Hematopoietic multipotent progenitor cell (in vitro differentiated cells): ENCODE measurements at regions not wholly inside any gene's neighbourhood (a gene's known extent, or its start where the extent isn't known, plus 50 kb on each side); places are given as distances from the start of the nearest gene placed in this dataset.
"Not testable (repeated sequence)": the region's sequence is repeated elsewhere in the genome, so short reads cannot be mapped to it uniquely, and the experiment has no call there.

Source experiments
- DNase-seq, 3 donors: peaks; one replicate each; pipeline ENCODE4 v3.0.0-alpha.2; 2011 to 2015; ENCODE audit warnings: low read depth in 2 of 3, low spot score in 2 of 3

- DNase-seq, result no peak
Observed at GRCh38 chr14:48229091-48229490, 553.7 kb upstream of the MDGA2 start.

- no peak for DNase-seq
Observed at GRCh38 chr14:48193893-48194292, 518.5 kb upstream of the MDGA2 start.

DNA sequence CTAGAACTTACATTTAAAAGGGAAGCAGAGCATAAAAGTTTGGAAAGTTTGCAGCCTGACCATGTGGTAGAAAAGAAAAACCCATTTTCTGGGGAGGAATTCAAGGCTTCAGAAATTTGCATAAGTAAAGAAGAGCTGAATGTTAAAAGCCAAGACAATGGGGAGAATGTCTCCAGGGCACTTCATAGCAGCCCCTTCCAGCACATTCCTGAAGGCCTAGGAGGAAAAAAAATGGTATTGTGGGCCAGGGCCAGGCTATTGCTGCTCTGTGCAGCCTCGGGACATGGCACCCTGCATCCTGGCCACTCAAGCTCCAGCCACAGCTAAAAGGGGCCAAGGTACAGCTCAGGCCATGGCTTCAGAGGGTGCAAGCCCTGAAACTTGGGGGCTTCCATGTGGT lies 474.2 kb upstream of the MDGA2 start:
- DNase-seq, result not testable (repeated sequence)

DNA sequence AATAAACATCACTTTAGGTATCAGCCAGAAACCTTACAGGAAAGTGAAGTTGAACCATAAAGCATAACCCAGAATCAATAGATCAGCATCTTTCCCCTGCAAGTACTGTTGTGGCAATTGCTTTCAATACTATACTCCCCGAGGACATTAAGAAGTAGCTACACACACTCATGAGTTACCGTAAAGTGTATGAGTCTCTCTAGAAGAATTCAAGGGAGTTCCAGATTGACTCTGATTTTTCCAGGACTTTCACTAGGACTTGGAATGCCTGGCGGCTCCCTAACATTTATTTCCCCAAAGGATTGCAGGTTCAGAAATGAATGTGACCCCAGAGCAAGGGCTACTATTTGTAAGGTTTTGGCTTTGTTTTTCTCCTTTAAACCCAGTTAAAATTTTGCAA lies 465.4 kb upstream of the MDGA2 start:
- no peak for DNase-seq

DNA sequence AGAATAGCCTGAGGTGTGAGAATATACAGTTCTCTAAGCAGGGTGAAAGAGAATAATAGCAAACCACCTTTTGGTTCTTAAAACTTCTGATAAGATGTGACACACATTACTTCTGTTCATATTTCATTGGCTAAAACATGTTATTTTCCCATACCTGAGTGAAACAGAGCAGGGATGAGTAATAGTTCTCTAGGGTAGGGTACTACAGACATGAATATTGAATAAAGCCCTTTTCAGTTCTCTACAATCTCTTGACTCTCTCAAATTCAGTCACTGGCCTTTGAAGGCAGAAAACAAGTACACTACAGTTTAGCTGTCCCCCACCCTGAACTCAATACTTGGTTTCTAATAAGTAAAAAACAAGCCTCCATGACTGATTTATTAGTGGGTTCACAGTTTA lies 454.1 kb upstream of the MDGA2 start:
- DNase-seq, result no peak

GRCh38 chr14:48127674-48128073 lies 452.3 kb upstream of the MDGA2 start:
- no peak for DNase-seq

DNA sequence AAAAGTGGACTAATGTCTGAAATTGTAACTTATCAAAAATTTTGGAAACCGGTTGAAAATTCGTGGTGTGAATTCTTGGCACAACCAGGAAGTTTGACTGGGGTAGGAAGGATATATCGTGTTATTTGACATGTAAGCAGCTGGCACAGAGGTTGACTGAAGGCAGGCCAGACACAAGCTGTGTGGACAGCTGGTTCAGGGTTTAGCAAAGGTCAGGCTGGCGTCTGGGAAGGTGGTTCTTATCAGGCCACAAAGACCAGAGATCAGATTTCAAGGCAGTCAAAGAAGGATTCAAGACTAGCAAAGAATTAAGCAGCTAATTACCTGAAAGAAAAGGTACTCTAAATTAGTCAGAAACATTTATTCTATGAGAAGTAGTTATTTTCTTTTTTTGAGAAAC lies 450.2 kb upstream of the MDGA2 start:
- no peak for DNase-seq

- no peak for DNase-seq
Observed at GRCh38 chr14:48113713-48114112, 438.3 kb upstream of the MDGA2 start.

DNA sequence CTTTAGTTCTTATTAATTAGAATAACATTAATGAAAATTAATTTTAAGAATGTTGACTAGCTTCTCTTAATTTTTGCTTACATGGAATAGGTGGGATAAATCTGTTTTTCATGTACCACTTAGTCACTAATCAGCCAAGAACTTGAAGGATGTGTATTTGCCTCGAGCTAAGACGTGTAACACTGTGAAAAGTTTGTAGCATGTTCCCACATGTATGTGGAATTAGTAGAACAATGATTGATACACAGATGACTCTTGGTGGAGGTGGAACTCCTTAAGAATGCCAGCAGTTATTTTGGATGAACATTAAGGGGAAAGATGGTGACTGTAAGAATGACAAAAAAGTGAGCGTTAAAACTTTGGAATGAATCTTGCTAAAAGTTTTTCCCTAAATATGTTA lies 435.7 kb upstream of the MDGA2 start:
- DNase-seq, result no peak

DNA sequence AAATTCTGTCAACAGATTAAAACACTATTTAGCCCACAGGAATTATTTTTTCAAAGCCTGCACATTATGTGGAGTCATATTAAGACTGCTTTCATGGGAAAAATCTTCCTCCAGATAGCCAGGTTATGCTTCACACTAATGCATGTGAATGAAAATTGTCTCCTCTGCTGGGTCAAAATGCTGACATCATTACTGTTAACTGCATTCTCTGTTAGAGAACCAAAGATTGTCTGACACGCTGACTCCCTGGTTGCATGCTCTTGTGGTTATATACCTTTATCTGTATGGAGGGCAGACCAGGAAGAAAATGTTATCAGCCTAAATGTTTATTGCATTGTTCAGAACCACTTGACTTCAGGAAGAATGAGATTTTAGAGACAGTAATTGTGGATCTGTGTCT lies 432.2 kb upstream of the MDGA2 start:
- no peak for DNase-seq

GRCh38 chr14:48096897-48097296 lies 421.5 kb upstream of the MDGA2 start:
- no peak for DNase-seq

DNA sequence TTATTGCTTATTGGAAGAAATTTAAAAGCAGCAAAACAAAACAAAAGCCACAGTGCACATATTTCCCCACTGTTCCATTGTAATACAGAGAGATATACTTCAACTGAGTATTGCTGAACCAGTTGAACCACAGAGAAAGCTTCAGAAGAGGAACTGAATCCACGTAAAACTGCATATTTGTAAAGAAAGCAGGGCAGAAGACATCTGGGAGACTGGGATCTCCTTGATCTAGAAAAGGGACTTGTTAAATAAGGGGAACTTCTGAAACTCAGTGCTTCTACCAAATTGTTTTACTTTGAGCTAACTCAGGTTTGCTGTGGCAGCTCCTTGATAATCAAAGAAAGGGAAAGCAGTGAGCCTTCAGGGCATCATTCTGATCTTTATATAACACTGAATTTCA lies 411.1 kb upstream of the MDGA2 start:
- DNase-seq, result no peak

GRCh38 chr14:48075487-48075886 lies 400.1 kb upstream of the MDGA2 start:
- DNase-seq, result no peak

GRCh38 chr14:48052973-48053372 lies 377.6 kb upstream of the MDGA2 start:
- DNase-seq, result no peak

- DNase-seq, result no peak
Observed at GRCh38 chr14:48035836-48036235, 360.4 kb upstream of the MDGA2 start.

GRCh38 chr14:48027115-48027514 lies 351.7 kb upstream of the MDGA2 start:
- no peak for DNase-seq

- no peak for DNase-seq
Observed at GRCh38 chr14:48023881-48024280, 348.5 kb upstream of the MDGA2 start.

DNA sequence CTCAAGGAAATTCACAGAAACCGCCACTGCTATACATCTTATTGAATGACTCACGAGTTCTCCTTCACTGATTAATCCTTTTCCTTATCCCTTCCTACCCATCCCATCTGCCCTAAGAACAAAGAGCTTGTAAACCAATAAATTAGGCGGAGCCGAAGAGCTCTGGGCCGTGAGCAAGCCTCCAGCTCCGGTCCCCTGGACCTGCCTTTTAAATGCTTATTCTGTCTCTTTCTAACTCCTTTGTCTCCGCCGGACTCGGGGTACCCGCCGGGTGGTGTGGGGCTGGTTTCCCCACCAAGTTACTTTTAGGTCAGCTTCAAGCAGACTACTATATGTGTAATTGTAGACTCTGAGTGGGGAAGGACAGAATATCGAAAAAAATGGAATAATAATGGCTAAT lies 336.1 kb upstream of the MDGA2 start:
- DNase-seq, result not testable (repeated sequence)

DNA sequence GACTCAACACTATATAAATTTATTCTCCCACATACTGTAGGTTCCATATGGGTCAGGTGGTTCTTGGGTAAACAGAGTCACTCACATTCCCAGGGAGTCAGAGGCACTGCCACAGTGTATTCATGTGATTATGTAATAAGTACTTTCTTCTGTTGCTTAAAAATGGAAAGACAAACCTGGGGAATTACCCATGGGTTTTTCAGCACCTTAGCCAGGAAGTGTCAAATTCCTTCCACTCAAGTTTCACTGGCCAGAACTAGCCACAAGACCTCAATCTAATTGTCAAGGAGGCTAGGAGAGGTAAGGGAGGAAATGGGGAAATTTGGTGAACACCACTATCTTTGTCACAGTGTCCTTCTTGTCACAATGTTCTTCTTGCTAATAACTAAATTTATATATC lies 333.2 kb upstream of the MDGA2 start:
- no peak for DNase-seq

GRCh38 chr14:48005986-48006385 lies 330.6 kb upstream of the MDGA2 start:
- no peak for DNase-seq

DNA sequence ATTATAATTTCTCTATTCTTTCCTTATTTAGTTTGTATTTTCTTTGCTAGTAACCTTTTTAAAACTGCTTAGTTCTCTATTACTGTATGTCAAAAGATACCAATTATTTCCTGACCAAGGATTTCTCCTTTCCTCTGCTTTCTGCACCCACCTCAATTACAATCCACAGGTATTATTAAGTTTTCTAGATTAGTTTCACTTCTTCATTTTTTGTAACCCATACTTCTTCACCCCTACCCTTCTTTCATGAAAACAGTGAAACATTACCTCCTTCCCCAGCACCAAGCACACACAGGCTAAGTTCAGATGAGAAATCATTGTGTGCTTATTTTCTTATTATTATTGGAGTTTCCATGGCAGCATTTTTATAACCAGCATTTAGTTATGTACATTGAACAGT lies 318.5 kb upstream of the MDGA2 start:
- no peak for DNase-seq

DNA sequence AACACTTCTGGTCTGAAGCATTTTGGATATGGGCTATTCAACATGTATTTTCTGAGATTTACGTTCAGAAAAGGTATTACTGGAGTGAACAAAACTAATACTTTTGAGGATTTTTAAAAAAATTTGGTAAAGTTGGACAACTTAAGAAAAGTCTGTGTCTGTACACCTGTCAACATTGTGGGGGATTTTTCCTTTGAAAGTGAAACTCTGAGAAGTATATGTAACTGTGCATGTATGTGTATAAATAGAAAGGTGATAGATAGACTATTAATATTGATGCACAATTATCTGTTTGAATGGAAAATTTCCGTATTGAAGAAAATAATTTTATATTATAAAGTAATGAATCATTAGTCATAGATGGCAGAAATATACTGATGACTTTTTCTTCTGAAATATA lies 312.8 kb upstream of the MDGA2 start:
- no peak for DNase-seq

GRCh38 chr14:47978871-47979270 lies 303.5 kb upstream of the MDGA2 start:
- DNase-seq, result no peak

DNA sequence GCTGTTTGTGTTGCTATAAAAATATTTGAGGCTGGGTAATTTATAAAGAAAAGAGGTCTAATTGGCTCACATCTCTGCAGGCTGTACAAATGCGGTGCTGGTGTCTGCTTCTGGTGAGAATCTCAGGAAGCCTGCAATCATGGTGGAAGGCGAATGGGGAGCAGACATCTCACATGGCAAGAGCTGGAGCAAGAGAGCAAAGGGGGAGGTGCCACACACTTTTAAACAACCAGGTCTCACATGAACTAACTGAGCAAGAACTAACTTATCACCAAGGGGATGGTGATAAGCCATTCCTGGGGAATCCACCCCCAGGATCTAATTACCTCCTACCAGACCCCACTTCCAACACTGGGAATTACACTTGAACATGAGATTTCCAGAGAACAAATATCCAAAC lies 300.7 kb upstream of the MDGA2 start:
- DNase-seq, result no peak
